H1 (cell line): ENCODE measurements at regions not wholly inside any gene's neighbourhood (a gene's known extent, or its start where the extent isn't known, plus 50 kb on each side); places are given as distances from the start of the nearest gene placed in this dataset.

ENCODE experiments used
- BCL11A ChIP-seq, 2 experiments: IDR thresholded peaks; one replicate each; pipeline ENCODE4 v1.6.1; 2011; ENCODE audit warnings: low read depth in 2 of 2, low read length in 2 of 2, mild to moderate bottlenecking in 2 of 2
- CBX5 ChIP-seq: fragments of 300-800, 300-1000 bp; sonication (generic); IDR thresholded peaks from 2 replicates; pipeline ENCODE4 v1.7.1; 2016; ENCODE audit warnings: antibody characterized with exemption, low read length, low read depth
- GABPA ChIP-seq: IDR thresholded peaks from 2 replicates; pipeline ENCODE4 v1.6.1; 2011; ENCODE audit warnings: mild to moderate bottlenecking, low read length, moderate library complexity, borderline replicate concordance; ENCODE audit not compliant: insufficient read depth
- NRF1 ChIP-seq: IDR thresholded peaks from 2 replicates; pipeline ENCODE4 v1.6.1; 2011; ENCODE audit warnings: mild to moderate bottlenecking, low read depth, low read length, improper control_type of control experiment
- RBBP5 ChIP-seq: IDR thresholded peaks from 2 replicates; pipeline ENCODE4 v1.7.1; 2012; ENCODE audit warnings: low read depth, mild to moderate bottlenecking, inconsistent platforms, low read length, moderate library complexity, borderline replicate concordance
- TAF1 ChIP-seq: IDR thresholded peaks from 2 replicates; pipeline ENCODE4 v1.6.1; 2011; ENCODE audit warnings: mild to moderate bottlenecking, low read depth, low read length
- TCF12 ChIP-seq: IDR thresholded peaks from 2 replicates; pipeline ENCODE4 v1.6.1; 2011; ENCODE audit warnings: low read depth, mild to moderate bottlenecking, low read length
- TEAD4 ChIP-seq: IDR thresholded peaks from 2 replicates; pipeline ENCODE4 v1.6.1; 2012; ENCODE audit warnings: low read depth, low read length, inconsistent platforms, mixed read lengths

- TF ChIP-seq TEAD4 (no peak), GABPA (no peak), RBBP5 (no peak), CBX5 (no peak), BCL11A (IDR thresholded peaks at IDR 0.05; ENCODE audit: low read depth in 2 of 2, low read length in 2 of 2) (no peak), TCF12 (no peak), TAF1 (no peak), NRF1 (no peak)
Measured at GRCh38 chr17:79548116-79548515, 62.7 kb downstream of the RBFOX3 start (continued).
